Hematopoietic multipotent progenitor cell treated with erythropoietin and hydrocortisone succinate and interleukin-3 and kit ligand, for 17 days (in vitro differentiated cells): ENCODE measurements at regions not wholly inside any gene's neighbourhood (a gene's known extent, or its start where the extent isn't known, plus 50 kb on each side); places are given as distances from the start of the nearest gene placed in this dataset.
"Not testable (repeated sequence)": the region's sequence is repeated elsewhere in the genome, so short reads cannot be mapped to it uniquely, and the experiment has no call there.

Experiments used
- DNase-seq: peaks from one replicate; pipeline ENCODE4 v3.0.0-alpha.2; 2015; ENCODE audit warnings: low spot score

DNA sequence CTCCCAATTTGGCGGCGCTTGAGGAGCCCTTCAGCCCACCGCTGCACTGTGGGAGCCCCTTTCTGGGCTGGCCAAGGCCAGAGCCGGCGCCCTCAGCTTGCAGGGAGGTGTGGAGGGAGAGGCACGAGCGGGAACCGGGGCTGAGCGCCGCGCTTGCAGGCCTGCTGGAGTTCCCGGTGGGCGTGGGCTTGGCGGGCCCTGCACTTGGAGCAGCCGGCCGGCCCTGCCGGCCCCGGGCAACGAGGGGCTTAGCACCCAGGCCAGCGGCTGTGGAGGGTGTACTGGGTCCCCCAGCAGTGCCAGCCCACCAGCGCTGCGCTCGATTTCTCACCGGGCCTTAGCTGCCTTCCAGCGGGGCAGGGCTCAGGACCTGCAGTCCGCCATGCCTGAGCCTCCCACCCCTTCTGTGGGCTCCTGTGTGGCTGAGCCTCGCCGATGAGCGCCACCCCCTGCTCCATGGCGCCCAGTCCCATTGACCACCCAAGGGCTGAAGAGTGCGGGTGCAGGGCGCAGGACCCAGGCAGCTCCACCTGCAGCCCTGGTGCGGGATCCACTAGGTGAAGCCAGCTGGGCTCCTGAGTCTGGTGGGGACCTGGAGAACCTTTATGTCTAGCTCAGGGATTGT lies 815.4 kb upstream of the B3GALT2 start:
- DNase-seq: not testable (repeated sequence)

DNA sequence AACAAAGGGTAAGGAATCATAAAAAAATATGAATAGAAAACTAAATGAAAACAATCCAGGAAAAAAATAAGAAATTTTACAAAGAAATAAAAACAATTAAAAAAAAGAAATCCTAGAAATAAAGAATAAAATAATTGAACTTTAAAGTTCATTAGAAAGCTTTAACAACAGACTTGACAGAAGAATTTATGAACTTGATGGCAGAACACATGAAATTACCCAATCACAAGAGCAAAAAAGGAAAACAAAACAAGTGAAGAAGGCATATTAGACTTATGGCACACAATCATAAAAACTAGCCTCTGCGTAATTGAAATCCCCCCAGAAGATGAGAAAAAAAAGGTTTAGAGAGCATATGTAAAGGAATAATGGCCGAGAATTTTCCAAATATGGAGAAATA lies 802.5 kb upstream of the B3GALT2 start:
- DNase-seq: no peak

GRCh38 chr1:193979219-193979618 lies 792.8 kb upstream of the B3GALT2 start:
- DNase-seq: no peak

GRCh38 chr1:193974286-193974798 lies 787.9 kb upstream of the B3GALT2 start:
- DNase-seq: no peak

DNA sequence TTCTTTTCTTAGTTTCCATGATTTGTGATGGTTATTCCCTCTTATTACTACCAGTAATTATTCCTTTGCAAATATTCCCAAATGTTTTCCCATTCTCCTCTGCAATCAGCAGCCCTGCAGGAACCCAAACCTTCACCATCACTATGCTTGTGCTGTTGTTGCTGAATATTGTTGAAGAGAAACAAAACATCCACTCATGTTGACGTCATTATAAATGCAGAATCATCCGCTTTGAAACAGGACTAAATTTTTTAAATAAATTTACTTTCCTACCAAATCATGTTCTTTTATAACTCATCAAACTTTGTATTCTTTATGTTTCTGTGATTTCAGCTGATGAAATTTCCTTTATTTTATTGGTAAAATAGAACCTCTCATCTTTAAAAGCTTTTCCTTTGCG lies 787.0 kb upstream of the B3GALT2 start:
- DNase-seq: no peak

GRCh38 chr1:193971595-193971994 lies 785.2 kb upstream of the B3GALT2 start:
- no peak for DNase-seq

DNA sequence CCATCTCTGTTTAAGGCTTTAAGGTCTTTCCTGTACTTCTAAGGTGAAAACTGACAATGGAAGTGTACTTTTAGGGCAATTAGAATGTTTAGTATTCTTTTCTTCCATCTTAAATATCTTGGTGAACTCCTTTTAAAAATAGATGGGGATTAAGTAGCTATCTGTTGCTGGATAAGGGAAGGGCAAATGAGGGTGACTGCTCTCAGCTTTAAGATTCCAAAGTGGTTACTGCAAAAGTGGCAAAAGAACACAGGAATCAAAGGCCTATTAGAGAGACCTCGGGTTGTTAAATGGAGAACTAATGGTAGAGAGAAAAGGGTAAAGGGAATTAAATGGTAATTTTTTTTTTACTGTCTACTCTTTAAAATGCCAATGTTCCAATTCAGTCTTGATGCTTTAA lies 774.1 kb upstream of the B3GALT2 start:
- no peak for DNase-seq

- DNase-seq: no peak
Observed at GRCh38 chr1:193960040-193960439, 773.6 kb upstream of the B3GALT2 start.

- DNase-seq: no peak
Observed at GRCh38 chr1:193957556-193958095, 771.2 kb upstream of the B3GALT2 start.

- DNase-seq: no peak
Observed at GRCh38 chr1:193952778-193953374, 766.5 kb upstream of the B3GALT2 start.

DNA sequence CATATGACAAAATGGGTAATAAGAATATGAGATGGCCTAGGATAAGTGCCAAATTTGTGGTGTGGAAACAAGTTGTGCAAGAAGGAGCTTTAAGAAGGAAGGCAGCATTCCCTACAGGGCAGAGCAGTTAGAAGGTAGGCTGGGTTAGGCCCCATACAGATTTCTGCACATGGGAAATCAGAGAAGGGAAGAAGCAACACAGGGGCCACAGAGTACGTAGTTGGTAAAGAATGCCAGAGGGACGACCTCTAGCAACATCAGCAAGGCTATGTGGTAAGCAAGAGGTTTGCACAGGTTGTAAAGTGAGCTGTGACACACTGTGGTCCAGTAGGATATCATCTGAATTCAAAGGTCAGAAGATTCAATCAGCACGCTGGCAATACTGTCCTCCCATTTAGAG lies 765.6 kb upstream of the B3GALT2 start:
- no peak for DNase-seq

GRCh38 chr1:193944454-193944853 lies 758.0 kb upstream of the B3GALT2 start:
- no peak for DNase-seq

GRCh38 chr1:193940176-193940575 lies 753.8 kb upstream of the B3GALT2 start:
- no peak for DNase-seq

DNA sequence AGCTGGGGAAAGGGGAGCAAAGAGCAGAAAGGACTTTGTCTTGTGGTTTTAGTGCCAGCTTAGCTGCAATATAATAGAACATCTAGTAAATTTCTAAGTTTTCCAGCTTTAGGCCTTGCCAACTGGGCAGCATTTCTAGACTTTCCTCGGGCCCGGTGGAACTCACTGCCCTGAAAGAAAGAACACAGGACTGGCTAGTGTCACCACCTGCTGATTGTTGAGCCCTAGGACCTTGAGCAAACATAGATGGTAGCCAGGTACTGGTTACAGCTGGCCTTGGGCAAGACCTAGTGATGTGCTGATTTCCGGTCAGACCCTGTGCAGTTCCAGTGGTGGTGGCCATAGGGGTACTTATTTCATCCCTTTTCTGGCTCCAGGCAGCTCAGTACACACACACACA lies 753.2 kb upstream of the B3GALT2 start:
- no peak for DNase-seq

DNA sequence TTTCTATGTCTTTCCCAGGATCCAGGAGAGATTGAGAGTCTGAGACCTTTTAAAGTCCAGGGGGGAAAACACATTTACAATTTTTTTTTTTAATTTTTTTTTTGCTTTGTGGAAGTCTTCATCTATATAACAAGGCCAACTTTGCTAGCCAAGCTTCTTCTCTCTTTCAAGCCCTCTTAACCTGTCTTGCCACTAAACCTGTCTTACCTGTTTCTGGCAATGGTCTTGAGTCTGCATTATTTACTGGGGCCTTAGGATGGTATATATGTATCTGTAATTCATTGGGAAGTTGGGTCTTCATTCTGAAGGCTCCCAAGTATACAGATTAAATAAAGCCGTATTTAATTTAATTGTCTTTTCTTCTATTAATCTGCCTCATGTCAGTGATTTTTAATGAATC lies 750.9 kb upstream of the B3GALT2 start:
- DNase-seq: no peak

GRCh38 chr1:193932979-193933378 lies 746.6 kb upstream of the B3GALT2 start:
- DNase-seq: no peak

GRCh38 chr1:193931356-193931755 lies 744.9 kb upstream of the B3GALT2 start:
- no peak for DNase-seq

GRCh38 chr1:193929374-193930033 lies 743.1 kb upstream of the B3GALT2 start:
- DNase-seq: no peak

- no peak for DNase-seq
Observed at GRCh38 chr1:193927550-193927949, 741.1 kb upstream of the B3GALT2 start.

GRCh38 chr1:193926956-193927355 lies 740.5 kb upstream of the B3GALT2 start:
- DNase-seq: no peak

GRCh38 chr1:193919827-193920226 lies 733.4 kb upstream of the B3GALT2 start:
- DNase-seq: no peak

DNA sequence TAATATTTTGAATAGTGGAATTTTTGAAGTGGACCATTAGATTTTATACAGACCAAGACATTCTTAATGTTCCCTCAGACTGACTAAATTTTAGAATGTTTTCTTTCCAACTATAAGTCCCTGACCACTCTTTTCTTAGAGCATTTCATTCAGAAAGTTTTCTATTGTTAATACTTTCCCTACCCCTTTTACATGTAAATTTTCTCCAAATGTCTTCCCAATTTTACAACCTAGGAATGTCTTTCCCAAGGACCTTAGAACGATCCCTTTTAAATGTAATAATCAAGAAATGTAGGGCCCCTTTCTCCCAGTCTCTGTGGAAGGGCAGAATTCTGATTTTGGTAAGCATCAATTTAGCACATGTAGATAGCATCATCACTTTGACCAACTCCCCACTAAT lies 730.0 kb upstream of the B3GALT2 start:
- no peak for DNase-seq

DNA sequence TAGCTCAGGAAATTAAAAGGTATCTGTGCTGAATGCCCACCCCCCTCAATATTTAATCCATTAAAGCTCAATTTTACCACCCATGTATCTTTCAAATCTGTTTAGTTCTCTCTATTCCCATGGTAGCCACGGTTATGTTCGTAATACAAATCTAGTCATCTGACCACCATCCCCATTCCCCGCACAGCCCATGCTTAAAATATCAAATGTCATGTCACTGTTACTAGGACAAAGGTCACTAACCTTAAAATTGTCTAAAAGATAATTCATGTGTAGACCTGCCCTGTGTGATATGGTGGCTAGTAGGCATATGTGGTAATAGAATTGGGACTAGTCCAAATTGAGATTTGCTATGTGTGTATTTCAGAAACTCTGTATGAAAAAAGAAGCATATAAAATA lies 728.5 kb upstream of the B3GALT2 start:
- no peak for DNase-seq
